ENCODE measurements at regions not wholly inside any gene's neighbourhood (a gene's known extent, or its start where the extent isn't known, plus 50 kb on each side); places are given as distances from the start of the nearest gene placed in this dataset.
"Not testable (repeated sequence)": the region's sequence is repeated elsewhere in the genome, so short reads cannot be mapped to it uniquely, and the experiment has no call there.

- TF ChIP-seq CTCF, POLR2A (IDR thresholded peaks at IDR 0.05): not testable (repeated sequence)
Observed at GRCh38 chr16:88276123-88276588, 106.6 kb upstream of the ZNF469 start.
